HEK293T (cell line): ENCODE measurements at regions not wholly inside any gene's neighbourhood (a gene's known extent, or its start where the extent isn't known, plus 50 kb on each side); places are given as distances from the start of the nearest gene placed in this dataset.

Source experiments
- CTCF ChIA-PET: fragments of 350-600 bp; formaldehyde crosslinking; extraction: SDS; loops from one replicate; lab custom pipeline; 2021; ENCODE audit warnings: antibody characterized with exemption, inconsistent platforms; lab: Yijun Ruan, JAX
- POLR2A ChIA-PET: fragments of 350-600 bp; formaldehyde crosslinking; extraction: SDS; loops from one replicate; lab custom pipeline; 2020; ENCODE audit warnings: antibody characterized with exemption, inconsistent platforms; lab: Yijun Ruan, JAX
- DNase-seq: peaks from one replicate; pipeline ENCODE4 v3.0.0; 2012; ENCODE audit warnings: mixed read lengths; ENCODE audit errors: extremely low spot score
- ARNT ChIP-seq: fragments of 450-650 bp; IDR thresholded peaks from 2 replicates; pipeline ENCODE4 v1.6.1; 2017; ENCODE audit warnings: mild to moderate bottlenecking
- BHLHE40 ChIP-seq: fragments of 450-650 bp; IDR thresholded peaks from 2 replicates; pipeline ENCODE4 v1.6.1; 2016; ENCODE audit warnings: mild to moderate bottlenecking, moderate library complexity, borderline replicate concordance
- CTBP1 ChIP-seq: fragments of 450-650 bp; IDR thresholded peaks from 2 replicates; pipeline ENCODE4 v1.6.1; 2016; ENCODE audit warnings: borderline replicate concordance
- ELF4 ChIP-seq: fragments of 450-650 bp; IDR thresholded peaks from 2 replicates; pipeline ENCODE4 v1.6.1; 2017; ENCODE audit warnings: antibody characterized with exemption
- FOXA1 ChIP-seq: fragments of 450-650 bp; IDR thresholded peaks from 2 replicates; pipeline ENCODE4 v1.6.1; 2016; ENCODE audit warnings: mild to moderate bottlenecking
- FOXK2 ChIP-seq: fragments of 450-650 bp; IDR thresholded peaks from 2 replicates; pipeline ENCODE4 v1.6.1; 2016; ENCODE audit warnings: mild to moderate bottlenecking
- FOXM1 ChIP-seq: fragments of 450-650 bp; IDR thresholded peaks from 2 replicates; pipeline ENCODE4 v1.6.1; 2017; ENCODE audit warnings: mild to moderate bottlenecking, borderline replicate concordance
- HDGF ChIP-seq: fragments of 450-650 bp; IDR thresholded peaks from 2 replicates; pipeline ENCODE4 v1.6.1; 2017; ENCODE audit warnings: antibody characterized with exemption, borderline replicate concordance
- L3MBTL2 ChIP-seq: fragments of 450-650 bp; conservative IDR thresholded peaks from 2 replicates; pipeline ENCODE4 v1.6.1; 2016; ENCODE audit warnings: mild to moderate bottlenecking
- LEF1 ChIP-seq: fragments of 450-650 bp; IDR thresholded peaks from 2 replicates; pipeline ENCODE4 v1.6.1; 2017; ENCODE audit warnings: mild to moderate bottlenecking, borderline replicate concordance
- NFRKB ChIP-seq: fragments of 450-650 bp; IDR thresholded peaks from 2 replicates; pipeline ENCODE4 v1.6.1; 2016; ENCODE audit warnings: mild to moderate bottlenecking, moderate library complexity
- SP1 ChIP-seq: fragments of 450-650 bp; IDR thresholded peaks from 2 replicates; pipeline ENCODE4 v1.6.1; 2017
- SUZ12 ChIP-seq: fragments of 450-650 bp; IDR thresholded peaks from 2 replicates; pipeline ENCODE4 v1.6.1; 2016; ENCODE audit warnings: mild to moderate bottlenecking
- TARDBP ChIP-seq: fragments of 450-650 bp; IDR thresholded peaks from 2 replicates; pipeline ENCODE4 v1.6.1; 2016
- ZNF384 ChIP-seq: fragments of 450-650 bp; IDR thresholded peaks from 2 replicates; pipeline ENCODE4 v1.6.1; 2016
- TF ChIP-seq, protein P1 (sequence below): fragments of 450-650 bp; IDR thresholded peaks from 2 replicates; pipeline ENCODE4 v1.6.1; 2016

GRCh38 chr10:71075086-71075758, 137.1 kb upstream of the UNC5B start:
- no peak for TF ChIP-seq ELF4
- TF ChIP-seq, protein P1, sequence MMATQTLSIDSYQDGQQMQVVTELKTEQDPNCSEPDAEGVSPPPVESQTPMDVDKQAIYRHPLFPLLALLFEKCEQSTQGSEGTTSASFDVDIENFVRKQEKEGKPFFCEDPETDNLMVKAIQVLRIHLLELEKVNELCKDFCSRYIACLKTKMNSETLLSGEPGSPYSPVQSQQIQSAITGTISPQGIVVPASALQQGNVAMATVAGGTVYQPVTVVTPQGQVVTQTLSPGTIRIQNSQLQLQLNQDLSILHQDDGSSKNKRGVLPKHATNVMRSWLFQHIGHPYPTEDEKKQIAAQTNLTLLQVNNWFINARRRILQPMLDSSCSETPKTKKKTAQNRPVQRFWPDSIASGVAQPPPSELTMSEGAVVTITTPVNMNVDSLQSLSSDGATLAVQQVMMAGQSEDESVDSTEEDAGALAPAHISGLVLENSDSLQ = no peak
- TF ChIP-seq NFRKB = no peak
- TF ChIP-seq CTBP1 = no peak
- no peak for TF ChIP-seq TARDBP
- no peak for TF ChIP-seq SP1
- no peak for TF ChIP-seq ARNT
- TF ChIP-seq L3MBTL2 = no peak
- no peak for TF ChIP-seq SUZ12
- TF ChIP-seq FOXA1 = no peak
- no peak for TF ChIP-seq FOXK2
- no peak for TF ChIP-seq HDGF
- no peak for TF ChIP-seq BHLHE40
- no peak for TF ChIP-seq FOXM1
- TF ChIP-seq LEF1 = no peak
- POLR2A ChIA-PET = no interaction called here

GRCh38 chr10:71075759-71076472, 136.5 kb upstream of the UNC5B start:
- ChIA-PET CTCF (no interaction called here), POLR2A (no interaction called here)
- no peak for DNase-seq
- no peak for TF ChIP-seq TARDBP
- TF ChIP-seq HDGF = no peak
- TF ChIP-seq NFRKB = no peak
- TF ChIP-seq LEF1 = no peak
- no peak for TF ChIP-seq BHLHE40
- no peak for TF ChIP-seq CTBP1
- TF ChIP-seq ELF4 = no peak
- no peak for TF ChIP-seq ZNF384
- no peak for TF ChIP-seq FOXK2
- no peak for TF ChIP-seq SP1
- TF ChIP-seq, protein P1 = no peak
- TF ChIP-seq L3MBTL2 = no peak
- TF ChIP-seq FOXM1 = no peak
- no peak for TF ChIP-seq FOXA1
- TF ChIP-seq ARNT = no peak
- TF ChIP-seq SUZ12 = no peak

More at GRCh38 chr10:71075086-71075758, 137.1 kb upstream of the UNC5B start:
- DNase-seq = no peak
- CTCF ChIA-PET = no interaction called here

DNA sequence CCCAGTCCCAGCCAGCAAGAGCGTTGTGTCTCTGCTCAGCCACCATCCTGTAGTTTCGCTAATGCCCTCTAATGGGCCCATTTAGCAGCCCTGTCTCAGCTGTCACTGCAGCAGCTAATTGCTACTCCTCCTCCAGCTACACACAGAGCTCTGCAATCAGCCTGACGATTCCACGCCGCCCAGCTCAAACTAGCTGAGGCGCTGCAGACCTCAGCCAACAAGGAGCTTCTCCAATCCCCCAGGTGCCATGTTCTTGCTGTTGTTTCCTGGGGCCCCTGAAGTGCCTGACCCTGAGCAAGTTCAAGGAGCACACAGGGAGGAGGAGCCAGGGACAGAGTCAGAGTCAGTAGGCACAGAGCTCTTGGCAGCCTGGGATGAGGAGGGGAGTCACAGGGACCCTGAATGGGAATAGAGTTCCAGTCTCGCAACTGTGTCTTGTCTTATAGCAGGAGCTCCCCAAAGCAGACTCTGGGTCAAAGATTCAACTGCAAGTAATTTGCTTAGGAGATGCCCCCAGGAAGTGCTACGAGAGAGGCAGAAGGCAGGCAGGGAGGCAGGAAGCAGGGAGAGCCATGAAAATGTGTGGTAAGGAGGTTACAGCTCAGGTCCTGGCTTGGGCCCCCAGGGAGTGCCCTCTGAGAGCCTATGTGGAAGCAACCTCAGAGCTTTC, 135.8 kb upstream of the UNC5B start:
- no peak for DNase-seq
- CTCF ChIA-PET = no interaction called here
- TF ChIP-seq TARDBP = no peak
- TF ChIP-seq FOXA1 = no peak
- no peak for TF ChIP-seq ZNF384
- TF ChIP-seq ELF4 = no peak
- no peak for TF ChIP-seq NFRKB
- TF ChIP-seq, protein P1 = no peak
- no peak for TF ChIP-seq SUZ12
- no peak for TF ChIP-seq HDGF
- no peak for TF ChIP-seq SP1
- TF ChIP-seq BHLHE40 = no peak
- no peak for TF ChIP-seq FOXM1
- no peak for TF ChIP-seq CTBP1
- POLR2A ChIA-PET = no interaction called here

- ChIA-PET POLR2A (no interaction called here), CTCF (no interaction called here)
- TF ChIP-seq SUZ12 = no peak
- no peak for TF ChIP-seq ZNF384
- no peak for TF ChIP-seq TARDBP
- TF ChIP-seq LEF1 = no peak
- no peak for TF ChIP-seq FOXA1
- TF ChIP-seq, protein P1 = no peak
- TF ChIP-seq FOXM1 = no peak
- no peak for TF ChIP-seq FOXK2
- TF ChIP-seq HDGF = no peak
- TF ChIP-seq CTBP1 = no peak
- no peak for TF ChIP-seq ARNT
- no peak for TF ChIP-seq BHLHE40
- TF ChIP-seq ELF4 = no peak
- no peak for TF ChIP-seq NFRKB
- no peak for TF ChIP-seq SP1
- no peak for TF ChIP-seq L3MBTL2
- DNase-seq = no peak
Observed at GRCh38 chr10:71077143-71077581, 135.2 kb upstream of the UNC5B start.
